Activated CD8-positive, alpha-beta T cell treated with anti-CD3 and anti-CD28 coated beads for 36 hours (primary cell): ENCODE measurements at regions not wholly inside any gene's neighbourhood (a gene's known extent, or its start where the extent isn't known, plus 50 kb on each side); places are given as distances from the start of the nearest gene placed in this dataset.

Experiments used
- ATAC-seq: fragments of 200-7000 bp; cut with Tn5 transposase; one replicate; pipeline ENCODE4 v1.10.0; 2021; ENCODE audit warnings: mild to moderate bottlenecking, moderate library complexity
- CTCF ChIA-PET: fragments of 350-600 bp; sonication (Branson Sonifier 250); formaldehyde crosslinking; loops from one replicate; lab custom pipeline; 2021; ENCODE audit warnings: antibody characterized with exemption; lab: Charles Lee
- POLR2A ChIA-PET: fragments of 350-600 bp; sonication (Branson Sonifier 250); formaldehyde crosslinking; loops from one replicate; lab custom pipeline; 2021; ENCODE audit warnings: antibody characterized with exemption; lab: Charles Lee
- DNase-seq: peaks from one replicate; pipeline ENCODE4 v3.0.0-alpha.2; 2020
- H3K27ac Mint-ChIP-seq: one replicate; pipeline ENCODE4 v1.8.0; 2021; ENCODE audit warnings: mild to moderate bottlenecking, mixed read lengths
- H3K27me3 Mint-ChIP-seq: one replicate; pipeline ENCODE4 v1.8.0; 2021; ENCODE audit warnings: mixed read lengths
- H3K36me3 Mint-ChIP-seq: one replicate; pipeline ENCODE4 v1.8.0; 2021; ENCODE audit warnings: low read depth, mixed read lengths
- H3K4me1 Mint-ChIP-seq: one replicate; pipeline ENCODE4 v1.8.0; 2021; ENCODE audit warnings: low read depth, mixed read lengths
- H3K4me3 Mint-ChIP-seq: one replicate; pipeline ENCODE4 v1.8.0; 2021; ENCODE audit warnings: mild to moderate bottlenecking, moderate library complexity, mixed read lengths
- H3K9me3 Mint-ChIP-seq: one replicate; pipeline ENCODE4 v1.8.0; 2021; ENCODE audit warnings: mixed read lengths
- intact Hi-C: fragments of 100-400 bp; cut with micrococcal nuclease; formaldehyde crosslinking; loops from one replicate; pipeline ENCODE4 v1.10.0; 2022
- TF ChIP-seq, protein P1 (sequence below): fragments of 200-600 bp; IDR thresholded peaks from one replicate; pipeline ENCODE4 v1.8.0; 2022; ENCODE audit warnings: antibody characterized with exemption, mild to moderate bottlenecking

DNA sequence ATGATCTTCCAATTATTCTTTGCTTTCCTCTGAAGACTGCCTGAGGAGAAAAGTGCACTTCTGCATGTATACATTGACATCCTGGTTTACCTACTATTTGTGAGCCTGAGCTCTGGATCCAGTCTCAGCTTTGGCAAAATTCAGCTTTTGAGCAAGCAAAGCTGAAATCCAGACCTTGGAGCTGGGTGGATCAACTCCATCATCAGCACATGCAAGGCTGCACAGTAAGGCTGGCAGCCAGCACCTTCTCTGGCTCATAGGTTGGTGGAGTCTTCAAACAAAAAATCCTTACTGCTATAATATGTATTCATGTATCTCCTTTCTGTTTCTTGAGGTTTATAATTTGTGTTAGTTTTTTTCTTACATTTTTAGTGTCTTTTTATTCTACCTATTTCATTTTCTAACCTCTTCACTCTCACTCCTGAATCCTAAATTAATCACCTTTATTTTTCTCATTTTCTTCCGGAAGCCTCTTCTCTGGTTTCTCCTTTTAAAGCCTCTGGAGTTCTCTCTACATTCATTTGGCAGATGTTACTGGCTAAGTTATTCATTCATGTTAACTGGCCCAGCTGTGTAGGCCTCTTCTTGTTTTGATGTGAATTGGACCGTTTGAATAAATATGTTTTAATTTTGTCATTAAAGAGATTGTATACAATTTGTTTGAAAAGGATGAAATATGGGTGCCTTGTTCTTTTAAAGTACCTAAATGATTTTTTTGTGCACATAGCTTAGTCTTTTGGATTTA is 224.8 kb downstream of the DACT1 start:
- ChIA-PET CTCF (interaction anchor here (1.3 kb wide), 1 partner anchor 10 kb away, joined by 3 read pairs; no protein-coding TSS in a partner anchor), POLR2A (no interaction called here)
- no peak for ATAC-seq
- Mint-ChIP-seq H3K27ac (no peak overlapping the region), H3K4me1 (no peaks in the 10 kb centered on the region), H3K9me3 (peaks cover 8% of the 10 kb centered on the region), H3K27me3 (peaks cover 1% of the 10 kb centered on the region), H3K4me3 (no peak overlapping the region), H3K36me3 (no peaks in the 10 kb centered on the region)
- TF ChIP-seq, protein P1, sequence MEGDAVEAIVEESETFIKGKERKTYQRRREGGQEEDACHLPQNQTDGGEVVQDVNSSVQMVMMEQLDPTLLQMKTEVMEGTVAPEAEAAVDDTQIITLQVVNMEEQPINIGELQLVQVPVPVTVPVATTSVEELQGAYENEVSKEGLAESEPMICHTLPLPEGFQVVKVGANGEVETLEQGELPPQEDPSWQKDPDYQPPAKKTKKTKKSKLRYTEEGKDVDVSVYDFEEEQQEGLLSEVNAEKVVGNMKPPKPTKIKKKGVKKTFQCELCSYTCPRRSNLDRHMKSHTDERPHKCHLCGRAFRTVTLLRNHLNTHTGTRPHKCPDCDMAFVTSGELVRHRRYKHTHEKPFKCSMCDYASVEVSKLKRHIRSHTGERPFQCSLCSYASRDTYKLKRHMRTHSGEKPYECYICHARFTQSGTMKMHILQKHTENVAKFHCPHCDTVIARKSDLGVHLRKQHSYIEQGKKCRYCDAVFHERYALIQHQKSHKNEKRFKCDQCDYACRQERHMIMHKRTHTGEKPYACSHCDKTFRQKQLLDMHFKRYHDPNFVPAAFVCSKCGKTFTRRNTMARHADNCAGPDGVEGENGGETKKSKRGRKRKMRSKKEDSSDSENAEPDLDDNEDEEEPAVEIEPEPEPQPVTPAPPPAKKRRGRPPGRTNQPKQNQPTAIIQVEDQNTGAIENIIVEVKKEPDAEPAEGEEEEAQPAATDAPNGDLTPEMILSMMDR, result no peak
- intact Hi-C loops, result no loop called here
- DNase-seq, result no peak

GRCh38 chr14:58863661-58864345 is 226.0 kb downstream of the DACT1 start:
- Mint-ChIP-seq H3K36me3 (no peaks in the 10 kb centered on the region), H3K4me3 (no peak overlapping the region), H3K27ac (no peak overlapping the region), H3K4me1 (no peaks in the 10 kb centered on the region), H3K27me3 (no peaks in the 10 kb centered on the region), H3K9me3 (peaks cover 5% of the 10 kb centered on the region)
- ChIA-PET CTCF (interaction anchor here (1.0 kb wide), 1 partner anchor 22 kb away, joined by 3 read pairs; no protein-coding TSS in a partner anchor), POLR2A (no interaction called here)
- TF ChIP-seq, protein P1, result no peak
- ATAC-seq (no peak), DNase-seq (no peak)
- intact Hi-C loops, result no loop called here

DNA sequence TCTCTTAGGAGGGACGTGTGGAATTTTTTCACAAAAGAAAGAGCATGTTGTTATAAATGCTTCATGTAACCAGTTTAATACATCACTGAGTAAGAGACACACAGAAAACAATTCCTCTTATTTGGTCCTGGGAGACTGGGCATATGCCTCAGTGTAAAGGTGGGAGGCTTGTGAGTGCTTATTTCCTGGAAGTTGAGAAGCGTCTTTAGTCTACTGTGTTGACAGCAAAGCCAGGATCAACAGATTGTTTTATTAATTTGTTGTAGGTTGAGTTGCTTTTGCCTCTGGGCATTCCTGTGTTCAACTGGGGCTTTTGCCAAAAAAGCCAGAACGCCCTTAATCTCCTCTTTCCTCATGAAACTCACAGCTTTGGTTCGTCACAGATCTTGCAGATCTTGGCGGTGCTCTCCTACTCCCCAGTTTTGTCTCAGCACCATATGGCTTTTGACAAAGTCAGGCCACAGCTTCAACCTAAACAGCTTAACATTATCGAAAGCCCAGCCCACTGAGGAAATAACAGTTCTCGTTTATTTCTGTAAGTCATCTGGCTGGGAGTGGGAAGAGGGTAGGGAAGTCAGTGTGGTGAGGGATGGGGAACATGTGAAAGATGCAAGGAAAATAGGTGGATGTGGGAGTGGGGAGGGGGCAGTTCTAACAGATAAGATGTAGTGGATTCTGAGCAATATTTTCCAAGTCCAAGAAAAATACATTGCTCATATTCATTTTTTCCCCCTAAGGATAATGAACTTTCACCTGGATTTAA is 227.2 kb downstream of the DACT1 start:
- Mint-ChIP-seq H3K9me3 (no peaks in the 10 kb centered on the region), H3K27ac (no peak overlapping the region), H3K4me1 (no peaks in the 10 kb centered on the region), H3K36me3 (no peaks in the 10 kb centered on the region), H3K27me3 (no peaks in the 10 kb centered on the region), H3K4me3 (no peak overlapping the region)
- ChIA-PET CTCF (no interaction called here), POLR2A (interaction anchor here (0.7 kb wide), 1 partner anchor 103 kb away, joined by 3 read pairs; no protein-coding TSS in a partner anchor)
- ATAC-seq, result no peak
- intact Hi-C loops, result no loop called here
- TF ChIP-seq, protein P1, result no peak
- DNase-seq, result no peak

DNA sequence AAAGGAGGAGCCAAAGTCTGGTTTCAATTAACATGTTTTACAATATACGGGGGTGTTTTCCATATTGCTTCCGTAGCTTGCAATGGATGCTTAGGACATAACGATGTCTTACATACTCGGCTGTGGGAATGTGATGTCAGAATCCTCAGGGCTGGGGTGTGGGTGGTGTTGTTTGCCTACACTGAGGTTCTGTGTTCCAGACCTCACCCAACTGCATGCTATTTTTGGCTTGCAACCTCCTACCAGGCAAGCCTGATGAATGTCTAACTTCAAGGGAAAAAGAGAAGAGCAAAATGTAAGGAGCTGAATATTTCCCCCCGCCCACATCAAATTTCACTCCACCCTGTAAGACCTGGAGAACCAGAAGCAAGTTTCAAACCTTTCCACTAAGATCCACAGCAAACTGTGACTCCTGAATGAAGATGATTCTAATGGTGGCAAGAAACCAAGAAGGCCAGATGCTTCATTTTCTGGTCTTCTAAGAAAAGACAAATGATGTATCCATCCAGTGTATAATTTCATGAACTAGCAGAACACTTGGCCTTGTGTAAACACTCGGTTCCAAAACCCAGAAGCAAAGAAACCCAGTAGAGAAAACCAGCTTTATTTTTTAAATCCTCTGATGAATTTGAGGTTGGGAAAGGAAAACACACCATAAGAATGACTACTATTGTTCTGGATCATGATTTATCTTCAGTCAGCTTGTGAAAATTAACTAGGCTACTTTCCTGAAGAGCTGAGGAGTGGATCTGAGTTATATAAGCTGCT is 227.9 kb downstream of the DACT1 start:
- DNase-seq (no peak), ATAC-seq (no peak)
- TF ChIP-seq, protein P1, result no peak
- no peaks in the 10 kb centered on the region for H3K27me3 Mint-ChIP-seq
- H3K36me3 Mint-ChIP-seq, result no peaks in the 10 kb centered on the region
- no peak overlapping the region for H3K27ac Mint-ChIP-seq
- intact Hi-C loops, result no loop called here
- H3K4me1 Mint-ChIP-seq, result no peaks in the 10 kb centered on the region
- ChIA-PET POLR2A (interaction anchor here (0.7 kb wide), 1 partner anchor 102 kb away, joined by 3 read pairs; no protein-coding TSS in a partner anchor), CTCF (no interaction called here)
- no peaks in the 10 kb centered on the region for H3K9me3 Mint-ChIP-seq
- no peak overlapping the region for H3K4me3 Mint-ChIP-seq
